HUES6 (cell line): ENCODE measurements at regions not wholly inside any gene's neighbourhood (a gene's known extent, or its start where the extent isn't known, plus 50 kb on each side); places are given as distances from the start of the nearest gene placed in this dataset.

Experiments used
- H3K27ac ChIP-seq: 2 replicates; pipeline ENCODE4 v1.7.0; 2013; ENCODE audit warnings: low read depth, mild to moderate bottlenecking, low read length, inconsistent platforms
- H3K27me3 ChIP-seq: 2 replicates; pipeline ENCODE4 v1.6.1; 2013; ENCODE audit warnings: low read length; ENCODE audit not compliant: control insufficient read depth, insufficient read depth
- H3K36me3 ChIP-seq: 2 replicates; pipeline ENCODE4 v1.6.1; 2013; ENCODE audit warnings: low read length; ENCODE audit not compliant: control insufficient read depth, insufficient read depth
- H3K4me1 ChIP-seq: 2 replicates; pipeline ENCODE4 v1.6.1; 2013; ENCODE audit warnings: low read length; ENCODE audit not compliant: control insufficient read depth, insufficient read depth
- H3K4me3 ChIP-seq: 2 replicates; pipeline ENCODE4 v1.5.1; 2013; ENCODE audit warnings: low read depth, low read length
- H3K9ac ChIP-seq: one replicate; pipeline ENCODE4 v1.6.1; 2013; ENCODE audit warnings: mild to moderate bottlenecking, low read length
- H3K9me3 ChIP-seq: 2 replicates; pipeline ENCODE4 v1.6.1; 2013; ENCODE audit warnings: low read depth, low read length; ENCODE audit not compliant: control insufficient read depth, insufficient read depth

- no peaks in the 10 kb centered on the region for H3K36me3 ChIP-seq
- H3K9ac ChIP-seq, result no peak overlapping the region
- H3K27me3 ChIP-seq, result no peaks in the 10 kb centered on the region
- no peak overlapping the region for H3K27ac ChIP-seq
- H3K4me3 ChIP-seq, result no peak overlapping the region
- peaks cover 14% of the 10 kb centered on the region for H3K4me1 ChIP-seq
- H3K9me3 ChIP-seq, result no peaks in the 10 kb centered on the region
Measured at GRCh38 chr13:73870970-73871935, 263.0 kb downstream of the KLF12 start.

DNA sequence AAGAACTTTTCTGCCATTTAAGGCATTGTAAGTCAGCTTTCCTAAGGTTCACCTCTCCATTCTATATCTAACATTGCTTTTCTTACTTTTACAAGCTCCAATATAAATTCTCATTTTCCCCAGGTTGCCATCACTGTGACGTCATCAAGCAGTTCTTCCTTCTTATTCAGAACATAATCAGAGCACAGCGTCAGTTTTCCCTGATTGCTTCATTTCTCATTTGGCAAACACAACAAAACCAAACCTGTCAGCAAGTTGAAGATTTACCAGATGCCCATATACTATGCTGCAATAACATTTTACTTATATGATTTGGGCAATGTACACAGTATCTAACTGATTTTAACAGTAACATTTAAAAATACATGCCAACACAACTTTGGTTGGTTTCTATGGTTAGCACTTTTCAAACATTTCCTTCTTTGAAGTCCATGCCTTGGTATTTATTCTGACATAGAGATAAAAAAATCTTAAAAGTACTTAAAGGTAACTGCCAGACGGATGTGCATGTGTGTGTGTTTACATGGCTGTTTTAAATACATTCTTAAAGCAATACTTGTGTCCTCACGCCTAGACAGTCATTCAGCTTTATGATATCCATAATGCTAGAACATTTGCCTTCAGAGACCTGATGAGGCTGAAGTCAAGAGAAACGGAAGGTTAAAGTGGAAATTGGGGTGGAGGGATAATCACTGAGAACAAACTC is 264.0 kb downstream of the KLF12 start:
- no peak overlapping the region for H3K4me3 ChIP-seq
- H3K9me3 ChIP-seq, result no peaks in the 10 kb centered on the region
- H3K27ac ChIP-seq, result no peak overlapping the region
- no peaks in the 10 kb centered on the region for H3K27me3 ChIP-seq
- no peak overlapping the region for H3K9ac ChIP-seq
- peaks cover 14% of the 10 kb centered on the region for H3K4me1 ChIP-seq
- no peaks in the 10 kb centered on the region for H3K36me3 ChIP-seq

GRCh38 chr13:73865027-73865426 is 269.2 kb downstream of the KLF12 start:
- H3K4me3 ChIP-seq, result no peak overlapping the region
- no peaks in the 10 kb centered on the region for H3K9me3 ChIP-seq
- no peaks in the 10 kb centered on the region for H3K36me3 ChIP-seq
- H3K27ac ChIP-seq, result no peak overlapping the region
- H3K27me3 ChIP-seq, result no peaks in the 10 kb centered on the region
- H3K9ac ChIP-seq, result no peak overlapping the region
- H3K4me1 ChIP-seq, result no peaks in the 10 kb centered on the region; the same call in 1 of the 2 replicates

DNA sequence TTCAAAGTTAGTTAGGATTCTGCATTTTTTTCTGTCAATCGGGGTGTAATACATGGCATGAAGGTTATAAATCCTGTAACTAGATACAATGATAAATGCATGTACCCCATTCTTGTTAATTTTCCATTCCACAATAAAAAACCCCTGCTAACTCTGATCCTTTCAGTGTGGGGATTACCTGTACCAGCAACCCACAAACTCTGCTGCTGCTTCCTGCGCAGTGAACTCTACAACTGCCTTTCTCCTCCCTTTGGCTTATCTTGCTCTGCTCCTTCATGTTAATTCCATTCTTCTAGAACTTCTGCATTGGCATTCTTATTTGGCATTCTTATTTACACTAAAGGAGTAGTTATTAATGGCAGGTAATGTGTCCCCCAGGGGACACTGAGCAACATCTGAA is 273.1 kb downstream of the KLF12 start:
- Histone ChIP-seq H3K27me3 (no peaks in the 10 kb centered on the region), H3K27ac (no peak overlapping the region), H3K9ac (no peak overlapping the region), H3K36me3 (no peaks in the 10 kb centered on the region), H3K4me1 (no peaks in the 10 kb centered on the region), H3K4me3 (no peak overlapping the region), H3K9me3 (no peaks in the 10 kb centered on the region)

DNA sequence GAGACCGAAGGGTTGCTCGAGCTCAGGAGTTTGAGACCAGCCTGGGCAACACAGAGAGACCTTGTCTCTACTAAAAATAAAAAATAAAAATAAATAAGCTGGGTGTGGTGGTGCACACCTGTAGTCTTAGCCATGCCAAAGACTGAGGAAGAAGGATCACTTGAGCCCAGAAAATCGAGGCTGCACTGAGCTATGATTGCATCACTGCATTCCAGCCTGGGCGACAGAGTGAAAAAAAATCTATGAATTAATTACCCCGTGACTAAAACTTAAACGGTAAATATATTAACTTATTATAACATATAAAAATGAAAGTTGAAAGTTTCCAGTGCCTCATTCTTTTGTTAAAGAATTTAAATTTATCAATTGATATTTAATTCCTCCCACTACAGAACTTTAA is 273.7 kb downstream of the KLF12 start:
- Histone ChIP-seq H3K27me3 (no peaks in the 10 kb centered on the region), H3K9ac (no peak overlapping the region), H3K36me3 (no peaks in the 10 kb centered on the region), H3K4me1 (no peaks in the 10 kb centered on the region), H3K9me3 (no peaks in the 10 kb centered on the region), H3K27ac (no peak overlapping the region), H3K4me3 (no peak overlapping the region)

DNA sequence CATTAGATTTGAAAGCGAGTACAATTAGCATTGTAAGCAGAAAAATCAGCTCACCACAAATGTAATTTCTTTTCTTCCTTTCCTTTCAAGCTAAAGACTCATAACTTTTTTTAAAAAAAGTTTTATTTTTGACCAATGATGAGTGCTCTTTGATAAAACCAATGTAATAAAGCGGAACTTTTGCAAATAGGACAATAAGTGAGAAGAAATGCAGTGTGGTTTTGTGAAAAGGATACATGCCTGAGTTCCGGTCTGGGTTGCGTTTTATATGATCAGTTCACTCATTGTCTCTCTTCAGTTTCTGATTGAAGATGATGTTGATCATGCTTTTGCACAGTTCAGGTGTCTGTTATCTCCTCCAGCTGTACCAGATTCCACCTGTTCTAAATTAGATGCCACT is 274.4 kb downstream of the KLF12 start:
- Histone ChIP-seq H3K27ac (no peak overlapping the region), H3K36me3 (no peaks in the 10 kb centered on the region), H3K4me3 (no peak overlapping the region), H3K27me3 (no peaks in the 10 kb centered on the region), H3K4me1 (no peaks in the 10 kb centered on the region), H3K9ac (no peak overlapping the region), H3K9me3 (no peaks in the 10 kb centered on the region)

GRCh38 chr13:73857106-73857505 is 277.1 kb downstream of the KLF12 start:
- H3K4me1 ChIP-seq, result no peaks in the 10 kb centered on the region
- no peak overlapping the region for H3K27ac ChIP-seq
- no peaks in the 10 kb centered on the region for H3K36me3 ChIP-seq
- no peak overlapping the region for H3K9ac ChIP-seq
- H3K4me3 ChIP-seq, result no peak overlapping the region
- H3K9me3 ChIP-seq, result no peaks in the 10 kb centered on the region
- no peaks in the 10 kb centered on the region for H3K27me3 ChIP-seq

DNA sequence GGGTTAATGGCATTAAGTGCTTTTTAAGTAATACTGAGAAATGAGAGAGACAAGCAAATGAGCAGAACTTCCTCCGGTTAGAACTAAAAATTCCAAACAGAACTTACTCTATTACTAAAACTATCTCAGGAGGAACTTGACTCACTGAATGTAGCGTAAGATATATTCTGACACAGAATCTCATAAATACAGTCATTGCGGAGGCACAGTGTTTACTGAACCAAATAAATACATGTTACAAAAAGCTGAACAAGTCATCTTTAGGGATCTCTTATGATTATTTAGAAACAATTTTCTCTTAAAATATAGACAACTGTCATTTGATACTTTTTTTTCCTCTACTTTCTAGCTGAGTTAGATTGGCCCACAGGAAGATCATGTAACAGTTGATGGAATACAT is 283.1 kb downstream of the KLF12 start:
- Histone ChIP-seq H3K9me3 (no peaks in the 10 kb centered on the region), H3K36me3 (no peaks in the 10 kb centered on the region), H3K27me3 (no peaks in the 10 kb centered on the region), H3K4me1 (peaks cover 14% of the 10 kb centered on the region), H3K9ac (no peak overlapping the region), H3K4me3 (no peak overlapping the region), H3K27ac (no peak overlapping the region)

DNA sequence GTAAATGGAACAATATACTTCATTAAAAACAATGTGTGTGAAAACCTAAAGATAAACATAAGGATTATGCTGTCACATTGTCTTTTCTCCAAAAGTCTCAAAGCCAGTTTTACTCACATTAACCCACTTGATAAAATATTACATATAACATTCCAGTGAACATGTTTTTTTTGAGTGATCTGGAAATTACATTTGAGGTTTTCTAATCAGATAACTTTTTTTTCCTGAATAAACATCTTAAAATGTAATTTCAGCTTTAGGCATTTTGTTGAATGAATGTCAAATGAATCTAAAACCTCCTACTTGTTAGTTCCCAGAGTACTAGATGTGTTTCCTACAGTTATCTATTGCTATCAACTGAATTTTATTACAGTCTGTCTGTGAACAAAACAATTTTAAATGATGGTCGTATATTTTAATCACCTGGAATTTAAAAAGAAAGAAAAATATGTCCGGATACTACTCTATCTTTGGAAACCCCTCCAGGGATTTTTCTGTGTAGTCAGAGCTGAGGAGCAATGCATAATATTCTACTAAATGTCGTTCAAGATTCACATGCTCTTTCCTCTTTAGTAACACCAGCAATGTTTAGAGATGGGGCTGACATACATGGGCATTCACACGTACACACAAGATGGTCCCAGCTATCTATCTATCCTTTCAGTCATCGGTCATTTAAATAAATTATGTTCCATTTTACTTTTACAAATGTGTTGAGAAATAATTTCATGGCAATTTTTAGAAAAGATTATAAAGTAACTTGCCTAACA is 283.9 kb downstream of the KLF12 start:
- no peak overlapping the region for H3K27ac ChIP-seq
- H3K9ac ChIP-seq, result no peak overlapping the region
- H3K36me3 ChIP-seq, result 0 out of 2 replicates have a peak, but pooled peaks cover 2% of the 10 kb centered on the region
- peaks cover 14% of the 10 kb centered on the region for H3K4me1 ChIP-seq
- no peak overlapping the region for H3K4me3 ChIP-seq
- no peaks in the 10 kb centered on the region for H3K27me3 ChIP-seq
- H3K9me3 ChIP-seq, result no peaks in the 10 kb centered on the region

DNA sequence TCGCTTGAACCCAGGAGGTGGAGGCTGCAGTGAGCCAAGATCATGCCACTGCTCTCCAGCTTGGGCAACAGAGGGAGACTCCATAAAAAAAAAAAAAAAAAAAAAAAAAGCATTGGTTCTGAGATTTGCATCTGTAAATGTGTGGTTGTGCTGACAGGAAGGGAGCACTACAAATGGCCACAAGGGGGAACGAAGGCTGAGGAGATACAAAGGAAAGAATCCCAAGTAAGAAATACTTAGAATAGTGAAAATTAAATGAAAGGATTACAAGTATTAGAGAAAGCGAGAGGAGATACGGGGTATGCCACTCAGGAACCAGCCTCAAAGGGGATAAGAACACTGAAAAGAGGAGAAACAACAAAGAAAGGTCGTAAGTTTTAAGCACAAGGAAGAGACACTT is 284.9 kb downstream of the KLF12 start:
- Histone ChIP-seq H3K4me3 (no peak overlapping the region), H3K9ac (no peak overlapping the region), H3K27me3 (no peaks in the 10 kb centered on the region), H3K27ac (no peak overlapping the region), H3K4me1 (peaks cover 14% of the 10 kb centered on the region), H3K9me3 (no peaks in the 10 kb centered on the region), H3K36me3 (0 out of 2 replicates have a peak, but pooled peaks cover 2% of the 10 kb centered on the region)
